Erythroblast (primary cell): ENCODE measurements at regions not wholly inside any gene's neighbourhood (a gene's known extent, or its start where the extent isn't known, plus 50 kb on each side); places are given as distances from the start of the nearest gene placed in this dataset.
"Not testable (repeated sequence)": the region's sequence is repeated elsewhere in the genome, so short reads cannot be mapped to it uniquely, and the experiment has no call there.

Experiments
- DNase-seq, 2 experiments: peaks; one replicate each; lab custom pipeline; 2025; lab: John Stamatoyannopoulos, UW
- GATA1 ChIP-seq: IDR thresholded peaks from 2 replicates; pipeline ENCODE4 v1.6.1; 2011; ENCODE audit warnings: low read depth, mild to moderate bottlenecking, control low read depth, low read length, moderate library complexity
- POLR2A ChIP-seq: IDR thresholded peaks from 2 replicates; pipeline ENCODE4 v1.6.1; 2011; ENCODE audit warnings: mild to moderate bottlenecking, low read length

- no peak for TF ChIP-seq GATA1
- TF ChIP-seq POLR2A = no peak
- no peak for DNase-seq
Measured at GRCh38 chr21:23585419-23585818, 2021.9 kb downstream of the MRPL39 start.

GRCh38 chr21:23579573-23579972, 2027.7 kb downstream of the MRPL39 start:
- TF ChIP-seq GATA1 = no peak
- TF ChIP-seq POLR2A = no peak
- no peak for DNase-seq

GRCh38 chr21:23578027-23578426, 2029.3 kb downstream of the MRPL39 start:
- TF ChIP-seq GATA1 = no peak
- no peak for DNase-seq

GRCh38 chr21:23574932-23575331, 2032.3 kb downstream of the MRPL39 start:
- TF ChIP-seq POLR2A (no peak), GATA1 (no peak)
- no peak for DNase-seq

- DNase-seq = not testable (repeated sequence)
Measured at GRCh38 chr21:23548924-23549323, 2058.4 kb downstream of the MRPL39 start.

GRCh38 chr21:23543333-23543732, 2063.9 kb downstream of the MRPL39 start:
- DNase-seq = no peak
- TF ChIP-seq POLR2A (no peak), GATA1 (no peak)

GRCh38 chr21:23542097-23542496, 2065.2 kb downstream of the MRPL39 start:
- DNase-seq = no peak
- TF ChIP-seq GATA1 (no peak), POLR2A (no peak)

- no peak for TF ChIP-seq POLR2A
- TF ChIP-seq GATA1 = no peak
- no peak for DNase-seq
Measured at GRCh38 chr21:23541571-23541970, 2065.7 kb downstream of the MRPL39 start.

- no peak for TF ChIP-seq POLR2A
- no peak for TF ChIP-seq GATA1
- no peak for DNase-seq
Measured at GRCh38 chr21:23534850-23535249, 2072.4 kb downstream of the MRPL39 start.

GRCh38 chr21:23531444-23531843, 2075.8 kb downstream of the MRPL39 start:
- no peak for DNase-seq
- TF ChIP-seq POLR2A (no peak), GATA1 (no peak)

- no peak for TF ChIP-seq POLR2A
- TF ChIP-seq GATA1 = no peak
- DNase-seq = peak in 1 of 2 experiments; percentile 18
Measured at GRCh38 chr21:23524685-23525084, 2082.6 kb downstream of the MRPL39 start.

- DNase-seq = no peak
- TF ChIP-seq GATA1 (no peak), POLR2A (no peak)
Measured at GRCh38 chr21:23522751-23523150, 2084.5 kb downstream of the MRPL39 start.

- no peak for DNase-seq
- TF ChIP-seq POLR2A (no peak), GATA1 (no peak)
Measured at GRCh38 chr21:23507501-23507900, 2099.8 kb downstream of the MRPL39 start.

GRCh38 chr21:23496729-23497128, 2110.6 kb downstream of the MRPL39 start:
- no peak for DNase-seq
- TF ChIP-seq POLR2A (no peak), GATA1 (no peak)

- DNase-seq = no peak
- TF ChIP-seq GATA1 = no peak
- TF ChIP-seq POLR2A = no peak
Measured at GRCh38 chr21:23488245-23488644, 2119.0 kb downstream of the MRPL39 start.
